HepG2 (cell line): ENCODE measurements at regions not wholly inside any gene's neighbourhood (a gene's known extent, or its start where the extent isn't known, plus 50 kb on each side); places are given as distances from the start of the nearest gene placed in this dataset.

ENCODE experiments used
- ATAC-seq: fragments of 200-7000 bp; cut with Tn5 transposase; 3 replicates; pipeline ENCODE4 v1.9.1; 2020; ENCODE audit warnings: mild to moderate bottlenecking, moderate library complexity
- BruUV-seq: library from RNA; stranded (reverse); fragments of 400-500 nt; replicated peaks from 2 replicates; lab custom pipeline; 2021; lab: Mats Ljungman, UMichigan
- CTCF ChIA-PET: fragments of 300-600 bp; formaldehyde crosslinking; extraction: SDS; loops from one replicate; lab custom pipeline; 2021; ENCODE audit warnings: low total read pairs, inconsistent platforms, low intra/inter-chr PET ratio; lab: Yijun Ruan, JAX
- POLR2A ChIA-PET: fragments of 350-600 bp; sonication (Branson Sonifier 250); formaldehyde crosslinking; loops from one replicate; lab custom pipeline; 2020; ENCODE audit warnings: antibody characterized with exemption, inconsistent platforms; lab: Yijun Ruan, JAX
- DNase-seq: peaks from one replicate; pipeline ENCODE4 v3.0.0-alpha.2; 2015; ENCODE audit warnings: low spot score
- FAIRE-seq: peaks from 3 replicates; lab custom pipeline; 2011; peaks lifted over from hg19 to GRCh38; lab: Jason Lieb, UNC
- H2AFZ ChIP-seq: one replicate; pipeline ENCODE4 v1.6.1; 2011; ENCODE audit warnings: low read length, inconsistent platforms
- H3K27ac ChIP-seq: fragments of 300-600 bp; 3 replicates; pipeline ENCODE4 v1.8.0; 2011; ENCODE audit warnings: mixed run types, mild to moderate bottlenecking, mixed read lengths, low read length, inconsistent platforms; ENCODE audit not compliant: insufficient read depth; ENCODE audit errors: extremely low read length
- H3K27me3 ChIP-seq, 2 experiments: fragments of 200-600 bp in 1 of 2; 2 replicates in 1 of 2; 3 replicates in 1 of 2; pipeline versions ENCODE4 v1.6.0 to v1.8.0; 2011; ENCODE audit warnings: low read length in 2 of 2, mild to moderate bottlenecking in 2 of 2, moderate library complexity in 2 of 2, inconsistent platforms in 1 of 2; ENCODE audit not compliant: insufficient read depth in 2 of 2, control insufficient read depth in 1 of 2
- H3K36me3 ChIP-seq, 2 experiments: fragments of 200-600 bp in 1 of 2; replicated peaks in 1 of 2; 2 replicates in 1 of 2; 3 replicates in 1 of 2; pipeline versions ENCODE4 v1.5.1 to v1.8.0; 2011; ENCODE audit warnings: low read length in 2 of 2, inconsistent platforms in 1 of 2; ENCODE audit not compliant: insufficient read depth in 2 of 2, control insufficient read depth in 1 of 2
- H3K4me1 ChIP-seq: 2 replicates; pipeline ENCODE4 v1.5.1; 2012; ENCODE audit warnings: low read length, inconsistent platforms; ENCODE audit not compliant: insufficient read depth
- H3K4me2 ChIP-seq: 2 replicates; pipeline ENCODE4 v1.6.0; 2011; ENCODE audit warnings: low read depth, low read length, inconsistent platforms
- H3K4me3 ChIP-seq, 3 experiments: fragments of 200-600 bp in 1 of 3; sonication (generic), shearing (Covaris generic) in 1 of 3; replicated peaks in 1 of 3; 2 replicates each; pipeline ENCODE4 v1.5.1; 2011 to 2016; ENCODE audit warnings: low read length in 3 of 3, inconsistent platforms in 2 of 3, low read depth in 2 of 3, mild to moderate bottlenecking in 2 of 3, control low read depth in 1 of 3, mixed read lengths in 1 of 3; ENCODE audit not compliant: insufficient read depth in 1 of 3
- H3K79me2 ChIP-seq: one replicate; pipeline ENCODE4 v1.6.1; 2011; ENCODE audit warnings: low read length, inconsistent platforms; ENCODE audit not compliant: insufficient read depth
- H3K9ac ChIP-seq: 2 replicates; pipeline ENCODE4 v1.6.0; 2011; ENCODE audit warnings: mild to moderate bottlenecking, low read depth, low read length, inconsistent platforms; ENCODE audit not compliant: insufficient read depth
- H3K9me3 ChIP-seq: 2 replicates; pipeline ENCODE4 v1.5.1; 2012; ENCODE audit warnings: mild to moderate bottlenecking, low read length
- H4K20me1 ChIP-seq: 2 replicates; pipeline ENCODE4 v1.6.0; 2011; ENCODE audit warnings: inconsistent platforms, mild to moderate bottlenecking, low read length, moderate library complexity; ENCODE audit not compliant: insufficient read depth
- EHMT2 ChIP-seq: fragments of 200-600 bp; sonication (generic); IDR thresholded peaks from 2 replicates; pipeline ENCODE4 v1.7.0; 2017; ENCODE audit warnings: antibody characterized with exemption, low read depth, low read length, borderline replicate concordance
- GTF2F1 ChIP-seq: fragments of 150-350 bp; IDR thresholded peaks from 2 replicates; pipeline ENCODE4 v1.6.1; 2014; ENCODE audit warnings: low read length
- HNRNPK ChIP-seq: fragments of 200-400 bp; formaldehyde crosslinking; IDR thresholded peaks from 2 replicates; pipeline ENCODE4 v1.6.1; 2018; ENCODE audit warnings: low read length, low read depth, moderate library complexity, mild to moderate bottlenecking; ENCODE audit not compliant: poor library complexity, severe bottlenecking
- KDM5B ChIP-seq: sonication (generic); formaldehyde crosslinking; IDR thresholded peaks from 2 replicates; pipeline ENCODE4 v1.4.0; 2020; ENCODE audit warnings: missing genetic modification reagents, mild to moderate bottlenecking, borderline replicate concordance
- KLF13 ChIP-seq: sonication (generic); formaldehyde crosslinking; IDR thresholded peaks from 2 replicates; pipeline ENCODE4 v1.4.0; 2020; ENCODE audit warnings: mild to moderate bottlenecking, missing genetic modification reagents
- PBX3 ChIP-seq: sonication (generic); formaldehyde crosslinking; IDR thresholded peaks from 2 replicates; pipeline ENCODE4 v1.8.1; 2023; ENCODE audit warnings: missing genetic modification reagents, inconsistent platforms, borderline replicate concordance
- RBM39 ChIP-seq: fragments of 200-400 bp; formaldehyde crosslinking; IDR thresholded peaks from one replicate; pipeline ENCODE4 v1.6.1; 2018; ENCODE audit warnings: antibody characterized with exemption, mild to moderate bottlenecking, low read depth, low read length; ENCODE audit not compliant: poor library complexity, severe bottlenecking
- SATB2 ChIP-seq: sonication (generic); formaldehyde crosslinking; IDR thresholded peaks from 2 replicates; pipeline ENCODE4 v1.5.0; 2020; ENCODE audit warnings: missing genetic modification reagents
- TOPORS ChIP-seq: sonication (generic); formaldehyde crosslinking; IDR thresholded peaks from 2 replicates; pipeline ENCODE4 v1.8.0; 2023; ENCODE audit warnings: mild to moderate bottlenecking, missing genetic modification reagents
- WIZ ChIP-seq: sonication (generic); formaldehyde crosslinking; IDR thresholded peaks from 2 replicates; pipeline ENCODE4 v1.5.1; 2020; ENCODE audit warnings: mild to moderate bottlenecking, missing genetic modification reagents
- ZNF12 ChIP-seq: sonication (generic); formaldehyde crosslinking; IDR thresholded peaks from 2 replicates; pipeline ENCODE4 v1.5.0; 2020; ENCODE audit warnings: missing genetic modification reagents
- ZNF121 ChIP-seq: sonication (generic); formaldehyde crosslinking; IDR thresholded peaks from 2 replicates; pipeline ENCODE4 v1.5.0; 2020; ENCODE audit warnings: mild to moderate bottlenecking, missing genetic modification reagents
- ZNF224 ChIP-seq: sonication (generic); formaldehyde crosslinking; IDR thresholded peaks from 2 replicates; pipeline ENCODE4 v1.5.0; 2020; ENCODE audit warnings: mild to moderate bottlenecking, missing genetic modification reagents
- ZNF589 ChIP-seq: sonication (generic); formaldehyde crosslinking; conservative IDR thresholded peaks from 2 replicates; pipeline ENCODE4 v1.8.0; 2022; ENCODE audit warnings: mild to moderate bottlenecking, moderate library complexity, missing genetic modification reagents
- ZNF670 ChIP-seq: sonication (generic); formaldehyde crosslinking; IDR thresholded peaks from 2 replicates; pipeline ENCODE4 v1.8.0; 2022; ENCODE audit warnings: mild to moderate bottlenecking, missing genetic modification reagents, borderline replicate concordance
- ZNF792 ChIP-seq: IDR thresholded peaks from 2 replicates; pipeline ENCODE4 v1.6.1; 2016
- WGBS: methylation state at CpG from one replicate; pipeline ENCODE4 v1.1.6; 2017; ENCODE audit warnings: low lambda C conversion rate; 5-methylcytosine and 5-hydroxymethylcytosine counted together
- in situ Hi-C: cut with HindIII; loops from 2 replicates; pipeline ENCODE4 v1.10.0; 2017; ENCODE audit warnings: low pct_unique_long_range_greater_than_20kb; ENCODE audit not compliant: extremely low pct_ligation_motif_present
- intact Hi-C: fragments of 100-400 bp; cut with micrococcal nuclease; formaldehyde crosslinking; loops from one replicate; pipeline ENCODE4 v1.10.0; 2022; ENCODE audit not compliant: unreplicated experiment
- TF ChIP-seq, protein P1 (sequence below): sonication (generic); formaldehyde crosslinking; IDR thresholded peaks from 2 replicates; pipeline ENCODE4 v1.4.0; 2020; ENCODE audit warnings: missing genetic modification reagents, borderline replicate concordance
- TF ChIP-seq, protein P2 (sequence below): IDR thresholded peaks from 2 replicates; pipeline ENCODE4 v1.6.1; 2016; ENCODE audit warnings: low read depth, borderline replicate concordance
- TF ChIP-seq, protein P3 (sequence below): sonication (generic); formaldehyde crosslinking; IDR thresholded peaks from 2 replicates; pipeline ENCODE4 v1.5.1; 2020; ENCODE audit warnings: missing genetic modification reagents, mild to moderate bottlenecking, borderline replicate concordance

- H3K4me3 ChIP-seq, result no peak overlapping the region
- H3K4me1 ChIP-seq, result no peaks in the 10 kb centered on the region
- no peak for TF ChIP-seq HNRNPK
- TF ChIP-seq ZNF12 (CRISPR knock-in tag), result no peak
- TF ChIP-seq, protein P1, sequence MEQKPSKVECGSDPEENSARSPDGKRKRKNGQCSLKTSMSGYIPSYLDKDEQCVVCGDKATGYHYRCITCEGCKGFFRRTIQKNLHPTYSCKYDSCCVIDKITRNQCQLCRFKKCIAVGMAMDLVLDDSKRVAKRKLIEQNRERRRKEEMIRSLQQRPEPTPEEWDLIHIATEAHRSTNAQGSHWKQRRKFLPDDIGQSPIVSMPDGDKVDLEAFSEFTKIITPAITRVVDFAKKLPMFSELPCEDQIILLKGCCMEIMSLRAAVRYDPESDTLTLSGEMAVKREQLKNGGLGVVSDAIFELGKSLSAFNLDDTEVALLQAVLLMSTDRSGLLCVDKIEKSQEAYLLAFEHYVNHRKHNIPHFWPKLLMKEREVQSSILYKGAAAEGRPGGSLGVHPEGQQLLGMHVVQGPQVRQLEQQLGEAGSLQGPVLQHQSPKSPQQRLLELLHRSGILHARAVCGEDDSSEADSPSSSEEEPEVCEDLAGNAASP (CRISPR knock-in tag), result no peak
- TF ChIP-seq ZNF224, result no peak
- TF ChIP-seq TOPORS (CRISPR knock-in tag), result no peak
- TF ChIP-seq ZNF589 (CRISPR knock-in tag), result no peak
- TF ChIP-seq KLF13, result no peak
- no peak for TF ChIP-seq EHMT2
- TF ChIP-seq RBM39, result no peak
- TF ChIP-seq ZNF670 (CRISPR knock-in tag), result no peak
- TF ChIP-seq SATB2 (CRISPR knock-in tag), result no peak
- no peak for TF ChIP-seq KDM5B (CRISPR knock-in tag)
- TF ChIP-seq WIZ, result no peak
- TF ChIP-seq, protein P2, sequence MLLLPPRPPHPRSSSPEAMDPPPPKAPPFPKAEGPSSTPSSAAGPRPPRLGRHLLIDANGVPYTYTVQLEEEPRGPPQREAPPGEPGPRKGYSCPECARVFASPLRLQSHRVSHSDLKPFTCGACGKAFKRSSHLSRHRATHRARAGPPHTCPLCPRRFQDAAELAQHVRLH (CRISPR knock-in tag), result no peak
- no peak for TF ChIP-seq PBX3 (CRISPR knock-in tag)
- TF ChIP-seq GTF2F1, result no peak
- TF ChIP-seq ZNF792, result no peak
- no peak for TF ChIP-seq ZNF121
- TF ChIP-seq, protein P3, sequence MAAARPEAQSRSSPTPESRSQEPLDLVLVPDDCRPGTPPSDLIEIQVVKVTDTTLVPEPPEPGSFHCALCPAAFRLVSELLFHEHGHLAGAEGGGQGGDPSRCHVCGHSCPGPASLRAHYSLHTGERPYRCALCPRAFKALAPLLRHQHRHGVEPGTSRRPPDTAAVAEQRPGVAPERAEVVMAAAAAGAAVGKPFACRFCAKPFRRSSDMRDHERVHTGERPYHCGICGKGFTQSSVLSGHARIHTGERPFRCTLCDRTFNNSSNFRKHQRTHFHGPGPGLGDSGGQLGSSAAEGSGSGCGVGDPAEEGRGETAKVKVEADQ (CRISPR knock-in tag), result no peak
- POLR2A ChIA-PET, result no interaction called here
- no peaks in the 10 kb centered on the region for H4K20me1 ChIP-seq
- no TSS peak for BruUV-seq
- no peaks in the 10 kb centered on the region for H3K27me3 ChIP-seq
- no peak overlapping the region for H3K27ac ChIP-seq
- DNase-seq (no peak), FAIRE-seq (no peak), ATAC-seq (no peak)
- intact Hi-C loops (no loop called here), in situ Hi-C loops (no loop called here)
- CTCF ChIA-PET, result no interaction called here
- H3K9me3 ChIP-seq, result no peaks in the 10 kb centered on the region
- no peak overlapping the region for H3K4me2 ChIP-seq
- no peak overlapping the region for H3K9ac ChIP-seq
- no peak overlapping the region for H2AFZ ChIP-seq
- H3K79me2 ChIP-seq, result no peaks in the 10 kb centered on the region
- WGBS, result 0% methylated on average over 3 of the region's 3 CpGs
- no peaks in the 10 kb centered on the region for H3K36me3 ChIP-seq
Measured at GRCh38 chr7:24137338-24137737, 146.7 kb upstream of the NPY start.
